ENCODE measurements at regions not wholly inside any gene's neighbourhood (a gene's known extent, or its start where the extent isn't known, plus 50 kb on each side); places are given as distances from the start of the nearest gene placed in this dataset.

GRCh38 chr2:120685066-120685973 is 50.3 kb upstream of the GLI2 start:
- no peak for TF ChIP-seq ZBTB7A (IDR thresholded peaks at IDR 0.05; ENCODE audit: low read depth)
- TF ChIP-seq TAF1 (IDR thresholded peaks at IDR 0.05; ENCODE audit: low read depth), result no peak
- no peak for TF ChIP-seq REST (IDR thresholded peaks at IDR 0.05; ENCODE audit: low read depth)
- TF ChIP-seq YY1 (IDR thresholded peaks at IDR 0.05; ENCODE audit: low read depth), result no peak
- no peak for TF ChIP-seq EGR1 (IDR thresholded peaks at IDR 0.05)
- TF ChIP-seq RAD21 (IDR thresholded peaks at IDR 0.05; ENCODE audit: low read depth), result no peak
- TF ChIP-seq MAX (IDR thresholded peaks at IDR 0.05), result no peak
- TF ChIP-seq FOXM1 (IDR thresholded peaks at IDR 0.05; ENCODE audit: borderline replicate concordance, low read depth), result no peak
- TF ChIP-seq CREB1 (IDR thresholded peaks at IDR 0.05; ENCODE audit: low read depth), result no peak
- TF ChIP-seq TCF12 (IDR thresholded peaks at IDR 0.05; ENCODE audit: low read depth), result no peak
- no peak for TF ChIP-seq CEBPB (IDR thresholded peaks at IDR 0.05)
- TF ChIP-seq NFIC (IDR thresholded peaks at IDR 0.05), result no peak
- TF ChIP-seq EP300 (IDR thresholded peaks at IDR 0.05; ENCODE audit: borderline replicate concordance), result no peak
- no peak for TF ChIP-seq TEAD4 (IDR thresholded peaks at IDR 0.05)
- TF ChIP-seq USF1 (IDR thresholded peaks at IDR 0.05), result no peak
